Left lobe of liver (tissue), 2 donors: ENCODE measurements at regions not wholly inside any gene's neighbourhood (a gene's known extent, or its start where the extent isn't known, plus 50 kb on each side); places are given as distances from the start of the nearest gene placed in this dataset.
"Not testable (repeated sequence)": the region's sequence is repeated elsewhere in the genome, so short reads cannot be mapped to it uniquely, and the experiment has no call there.

ENCODE experiments used
- ATAC-seq: fragments of 200-7000 bp; cut with Tn5 transposase; one replicate; pipeline ENCODE4 v1.9.1; 2020; ENCODE audit warnings: mild to moderate bottlenecking, moderate library complexity
- DNase-seq: peaks from one replicate; pipeline ENCODE4 v3.0.0-alpha.2; 2020; ENCODE audit warnings: low spot score
- donor health status: DM: no; HTN: no; CAD: no; lungs with moderate emphysema.
- donor health status: DM: no; HTN: yes; CAD: no.

DNA sequence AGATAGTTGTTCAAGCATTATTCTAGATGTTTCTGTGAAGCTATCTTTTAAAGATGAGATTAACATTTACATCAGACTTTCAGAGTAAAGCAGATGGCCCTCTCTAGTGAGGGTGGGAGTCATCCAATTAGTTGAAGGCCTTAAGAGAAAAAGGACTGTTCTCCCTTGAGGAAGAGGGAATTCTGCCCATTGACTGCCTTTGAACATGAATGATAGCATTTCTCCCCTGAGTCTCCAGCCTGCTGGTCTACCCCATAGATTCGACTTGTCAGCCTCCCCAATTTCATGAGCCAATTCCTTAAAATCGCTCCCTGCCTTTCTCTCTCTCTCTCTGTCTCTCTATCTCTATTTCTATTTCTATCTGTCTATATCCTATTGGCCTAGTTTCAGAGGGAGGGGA lies 115.5 kb downstream of the EBLN2 start:
- ATAC-seq (no peak), DNase-seq (no peak)

DNA sequence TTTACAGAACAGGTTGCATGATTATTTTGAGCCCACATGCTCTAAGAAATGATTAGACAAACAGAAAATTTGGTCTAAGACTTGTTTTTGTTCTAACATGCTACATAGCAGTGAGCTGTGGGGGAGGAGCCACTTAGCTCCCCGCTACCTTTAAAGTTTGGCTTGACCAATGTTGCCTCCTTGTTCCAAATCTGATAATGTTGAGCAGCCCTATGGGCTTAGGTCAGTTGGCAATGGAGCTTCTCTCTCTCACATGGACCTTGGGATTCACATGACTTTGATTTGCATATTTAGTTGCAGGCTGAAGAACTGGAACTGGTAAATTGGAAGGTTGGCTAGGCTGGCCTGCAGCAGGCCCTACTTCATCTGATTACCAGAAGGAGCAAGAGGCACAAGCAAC lies 116.4 kb downstream of the EBLN2 start:
- DNase-seq (no peak), ATAC-seq (peak; percentile 52)

DNA sequence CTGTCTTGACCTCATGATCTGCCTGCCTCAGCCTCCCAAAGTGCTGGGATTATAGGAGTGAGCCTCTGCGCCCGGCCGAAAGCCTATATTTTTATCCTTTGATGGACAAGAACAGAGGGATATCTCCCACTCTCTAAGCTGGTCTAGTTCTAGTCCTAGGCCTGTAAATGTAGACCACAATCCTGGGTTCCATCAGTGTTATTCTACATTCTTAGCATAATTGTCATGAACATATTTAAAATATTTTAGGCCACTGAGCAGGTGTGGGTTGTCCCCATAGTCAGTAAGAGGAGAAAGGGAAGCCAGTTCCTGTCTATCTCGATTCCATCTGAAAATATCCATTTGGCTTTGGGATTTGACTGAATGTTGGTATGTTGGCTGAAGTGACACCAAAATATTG lies 118.1 kb downstream of the EBLN2 start:
- no peak for ATAC-seq

DNA sequence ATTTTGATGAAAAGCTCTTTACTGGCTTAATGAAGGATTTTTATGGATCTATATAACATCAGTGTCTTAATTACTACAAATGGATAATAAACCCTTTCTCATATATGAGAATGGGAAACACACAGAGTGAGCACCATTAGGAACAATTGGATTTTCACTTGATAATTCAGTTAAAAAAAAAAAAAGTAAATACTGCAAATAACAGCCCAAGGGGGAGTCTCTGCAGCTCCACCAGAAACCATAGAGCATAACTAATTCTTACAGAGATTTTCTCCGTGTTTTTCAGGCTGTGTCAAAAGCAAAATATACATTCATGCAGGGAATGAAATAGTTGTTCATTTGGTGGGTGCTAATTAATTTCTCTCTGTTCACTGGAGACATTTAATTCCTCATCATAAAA lies 125.3 kb downstream of the EBLN2 start:
- no peak for ATAC-seq
- DNase-seq = no peak

More for the DNA sequence above, 118.1 kb downstream of the EBLN2 start:
- no peak for DNase-seq

DNA sequence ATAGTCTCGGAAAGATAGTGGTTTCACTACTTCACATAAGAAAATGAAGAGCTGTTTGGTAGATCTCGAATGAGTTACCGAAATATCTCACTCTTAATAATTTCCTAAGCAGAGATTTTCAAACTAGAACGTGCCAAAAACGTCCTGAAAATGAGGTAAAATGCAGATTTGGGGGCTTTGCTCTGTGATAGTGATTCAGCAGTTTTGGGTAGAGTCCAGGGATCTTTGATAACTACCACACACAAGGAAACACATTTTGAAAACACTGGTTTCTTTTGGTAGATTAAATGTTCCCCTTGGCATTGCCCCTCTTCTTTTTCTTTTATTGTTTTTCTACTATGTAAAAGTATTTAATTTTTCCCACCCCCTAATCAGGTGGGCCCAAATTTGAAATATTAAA lies 125.9 kb downstream of the EBLN2 start:
- ATAC-seq = no peak
- DNase-seq = no peak

DNA sequence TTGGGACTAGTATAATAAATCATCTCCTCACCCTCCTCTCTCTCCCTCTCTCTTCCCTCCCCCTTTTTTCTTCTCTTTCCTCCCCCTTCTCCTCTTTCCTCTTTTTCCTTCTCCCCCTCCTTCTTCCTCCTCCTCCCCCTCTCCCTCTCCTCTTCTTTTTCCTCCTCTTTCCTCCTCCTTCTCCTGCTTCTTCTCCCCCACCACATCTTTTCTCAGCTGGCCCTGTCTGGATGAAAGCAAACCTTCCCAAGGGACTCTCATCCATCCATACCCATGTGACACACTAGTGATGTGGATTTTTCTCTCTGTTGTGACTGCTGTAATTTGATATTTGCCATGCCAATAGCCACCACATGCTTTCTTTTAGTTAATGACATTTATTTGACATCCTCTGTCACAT lies 127.2 kb downstream of the EBLN2 start:
- no peak for ATAC-seq
- no peak for DNase-seq

DNA sequence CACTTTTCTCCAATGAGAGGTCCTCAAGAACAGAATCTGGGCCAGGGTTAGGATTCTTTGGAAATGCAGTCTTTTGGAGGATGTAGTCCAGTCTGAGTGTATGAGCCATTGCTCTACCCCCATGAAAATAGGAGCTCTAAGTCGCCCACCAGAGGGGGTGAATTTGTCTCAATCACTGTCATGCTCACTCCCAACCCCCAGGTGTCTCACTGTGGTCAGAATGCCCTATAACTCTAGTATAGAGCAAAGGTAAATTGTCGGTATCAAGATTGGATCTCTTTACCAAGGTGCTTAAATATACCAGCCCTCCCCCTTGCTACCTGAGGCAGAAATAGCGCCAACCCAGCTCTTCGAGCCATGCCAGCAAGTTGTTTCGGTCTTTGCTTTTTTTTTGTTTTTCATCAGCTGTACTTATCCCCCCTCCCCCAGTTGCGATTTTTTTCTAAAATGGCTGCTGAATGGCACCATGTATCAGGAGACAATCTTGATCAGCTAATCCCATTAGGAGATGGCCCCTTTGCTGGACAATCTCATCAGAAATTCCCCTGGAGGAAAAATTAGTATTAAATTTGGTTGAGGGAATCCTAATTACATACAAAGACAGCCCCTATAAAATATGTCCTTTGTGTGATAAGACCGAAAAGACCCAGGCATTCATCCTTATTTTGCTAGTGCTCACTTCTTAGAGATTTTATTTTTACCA lies 130.7 kb downstream of the EBLN2 start:
- no peak for DNase-seq

DNA sequence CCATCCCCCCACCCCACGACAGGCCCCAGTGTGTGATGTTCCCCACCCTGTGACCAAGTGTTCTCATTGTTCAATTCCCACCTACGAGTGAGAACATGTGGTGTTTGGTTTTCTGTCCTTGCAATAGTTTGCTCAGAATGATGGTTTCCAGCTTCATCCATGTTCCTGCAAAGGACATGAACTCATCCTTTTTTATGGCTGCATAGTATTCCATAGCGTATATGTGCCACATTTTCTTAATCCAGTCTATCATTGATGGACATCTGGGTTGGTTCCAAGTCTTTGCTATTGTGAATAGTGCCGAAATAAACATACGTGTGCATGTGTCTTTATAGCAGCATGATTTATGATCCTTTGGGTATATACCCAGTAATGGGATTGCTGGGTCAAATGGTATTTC lies 132.5 kb downstream of the EBLN2 start:
- not testable (repeated sequence) for DNase-seq, ATAC-seq

More for the DNA sequence above, 130.7 kb downstream of the EBLN2 start:
- ATAC-seq = no peak

DNA sequence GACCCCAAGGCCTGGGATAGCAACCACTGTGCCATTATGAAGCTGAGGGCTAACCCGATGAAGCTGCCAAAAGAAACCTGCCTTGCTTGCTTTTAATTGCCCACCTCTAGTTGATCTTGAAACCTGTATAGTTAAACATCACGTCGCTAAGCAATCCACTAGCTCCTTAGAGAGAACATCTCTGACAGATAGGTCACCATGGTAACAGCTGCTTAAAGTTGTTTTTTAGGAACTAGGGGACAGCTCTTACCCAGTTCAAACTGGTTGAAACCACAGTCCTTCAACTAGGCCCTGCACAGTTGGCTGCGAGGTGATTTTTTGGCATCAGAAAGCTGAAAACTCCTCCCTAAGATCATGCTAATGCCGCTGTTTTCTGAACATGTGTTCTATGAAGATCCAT lies 135.7 kb downstream of the EBLN2 start:
- DNase-seq (no peak), ATAC-seq (no peak)

DNA sequence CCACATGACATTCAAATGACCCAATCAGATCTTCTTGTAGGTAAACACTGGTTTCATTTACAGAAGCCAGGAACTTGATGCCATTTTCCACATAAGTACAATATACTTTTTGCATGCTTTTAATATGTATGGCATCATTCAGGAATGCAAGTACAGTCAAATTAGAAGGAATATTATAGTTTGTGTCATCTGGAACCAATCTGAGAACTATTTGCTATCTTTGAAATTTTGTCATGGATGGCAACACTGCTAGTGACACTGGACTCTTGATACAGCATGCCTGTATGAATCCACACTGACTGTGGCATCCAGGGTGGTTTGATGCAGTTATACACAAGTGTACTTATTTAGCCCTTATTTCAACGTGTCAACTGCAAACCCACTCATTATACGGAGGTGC lies 141.6 kb downstream of the EBLN2 start:
- DNase-seq (no peak), ATAC-seq (no peak)

DNA sequence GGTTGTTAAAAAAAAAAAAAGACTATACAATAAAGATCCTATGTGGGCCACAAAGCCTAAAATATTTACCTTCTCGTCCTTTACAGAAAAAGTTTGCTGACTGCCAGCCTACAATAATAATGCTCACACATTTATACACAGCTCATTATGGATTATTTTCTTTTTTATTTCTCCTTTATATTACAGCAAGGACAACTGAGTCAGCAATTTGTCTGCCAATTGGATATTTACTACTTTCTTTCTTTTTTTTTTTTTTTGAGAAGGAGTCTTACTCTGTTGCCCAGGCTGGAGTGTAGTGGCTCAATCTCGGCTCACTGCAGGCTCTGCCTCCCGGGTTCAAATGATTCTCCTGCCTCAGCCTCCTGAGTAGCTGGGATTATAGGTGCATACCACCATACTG lies 142.2 kb downstream of the EBLN2 start:
- no peak for ATAC-seq
- no peak for DNase-seq

DNA sequence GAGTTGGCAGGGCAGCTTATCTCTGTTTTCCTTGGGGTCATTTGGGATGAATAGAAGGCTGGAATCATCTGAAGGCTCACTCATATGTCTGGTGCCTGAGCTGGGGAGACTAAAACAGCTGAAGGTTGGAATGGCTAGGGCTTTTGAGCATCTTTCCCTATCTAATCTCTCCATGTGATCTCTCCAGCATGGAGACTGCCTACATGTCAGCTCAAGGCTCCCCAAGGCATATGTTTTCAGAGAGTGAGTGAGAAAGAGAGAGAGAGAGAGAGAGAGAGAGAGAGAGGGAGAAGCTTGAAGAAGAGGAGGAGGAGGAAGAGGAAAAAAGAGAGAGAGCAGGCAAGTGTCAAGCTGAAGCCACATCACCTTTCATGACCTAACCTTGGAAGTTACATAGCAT lies 143.4 kb downstream of the EBLN2 start:
- ATAC-seq (no peak), DNase-seq (no peak)

DNA sequence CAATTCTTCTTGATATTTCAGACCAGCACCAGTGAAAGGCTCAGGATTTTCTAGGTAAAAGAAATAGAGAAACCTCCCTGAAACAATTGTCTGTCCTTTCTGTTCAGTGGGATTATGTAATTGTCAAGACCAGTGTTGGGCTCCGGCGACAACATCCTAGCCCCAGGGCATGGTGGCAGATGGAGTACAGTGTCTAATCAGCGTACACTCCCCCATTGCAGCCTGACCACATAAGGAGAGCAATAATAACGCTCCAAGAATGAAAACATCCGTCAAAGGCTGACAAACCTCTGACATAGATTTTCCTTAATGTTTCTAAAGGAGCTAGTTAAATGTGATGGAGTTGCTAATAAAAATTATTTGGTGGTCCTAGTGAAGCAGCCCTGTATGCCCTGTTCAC lies 144.6 kb downstream of the EBLN2 start:
- ATAC-seq = no peak
- DNase-seq = no peak

DNA sequence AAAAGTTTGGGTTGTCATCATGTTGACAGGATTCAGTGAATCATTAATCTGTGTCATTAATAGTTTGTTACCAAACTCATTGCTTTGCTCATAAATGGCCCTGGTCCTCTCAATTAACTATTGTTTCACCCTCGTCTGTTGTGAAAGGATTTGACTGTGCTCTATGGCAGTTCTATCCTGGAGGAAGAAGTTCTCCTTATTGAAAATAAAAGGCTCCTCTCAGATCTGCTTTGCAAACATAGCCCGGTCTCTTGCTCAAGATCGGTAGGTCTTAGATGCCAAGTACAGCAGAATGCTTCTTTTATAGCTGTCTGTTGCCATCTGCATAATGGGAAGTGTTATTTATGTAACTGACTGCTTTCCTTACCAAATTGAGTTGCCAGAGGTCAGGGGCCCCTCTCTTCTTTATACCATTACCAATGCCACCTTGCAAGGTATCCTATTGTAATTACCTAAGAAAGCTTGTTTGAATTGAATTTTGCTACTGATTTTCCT lies 146.5 kb downstream of the EBLN2 start:
- ATAC-seq = no peak
- no peak for DNase-seq

DNA sequence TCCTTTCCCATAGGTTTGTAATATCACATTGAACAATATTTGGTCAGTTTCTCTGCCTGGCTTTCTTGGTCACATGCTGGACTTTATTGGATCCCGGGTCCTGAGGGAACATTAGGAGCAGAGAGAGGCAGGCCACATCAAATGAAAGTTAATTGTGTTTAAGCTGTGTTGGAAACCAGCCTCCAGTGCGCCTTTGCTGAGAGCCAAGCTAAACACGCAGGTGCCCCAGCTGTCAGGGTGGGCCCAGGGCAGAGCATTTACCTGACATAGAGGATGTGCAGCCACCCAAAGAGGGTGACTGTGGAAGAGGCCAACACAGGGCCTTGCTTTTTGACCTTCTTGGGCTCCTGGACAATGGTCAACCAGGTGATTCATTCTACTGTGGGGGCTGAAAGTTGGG lies 149.3 kb downstream of the EBLN2 start:
- ATAC-seq (no peak), DNase-seq (no peak)

DNA sequence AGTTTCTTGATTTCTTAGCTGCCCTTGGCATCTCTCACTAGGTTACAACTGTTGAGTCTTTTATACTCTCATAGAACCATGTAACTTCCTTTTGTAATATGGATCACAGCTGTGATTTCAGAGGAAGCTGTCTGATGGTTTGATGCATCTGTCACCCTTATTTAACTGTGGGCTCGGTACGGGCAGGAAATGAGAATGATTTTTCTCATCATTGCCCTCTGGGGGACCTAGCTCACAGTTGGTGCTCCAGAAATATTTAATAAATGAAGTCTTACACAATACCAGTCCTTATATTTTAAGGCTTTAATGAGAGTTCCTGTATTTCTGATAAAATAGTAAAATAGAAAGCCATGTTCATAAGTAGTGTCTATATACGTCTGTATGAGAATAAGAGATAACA lies 151.2 kb downstream of the EBLN2 start:
- no peak for ATAC-seq
- no peak for DNase-seq

DNA sequence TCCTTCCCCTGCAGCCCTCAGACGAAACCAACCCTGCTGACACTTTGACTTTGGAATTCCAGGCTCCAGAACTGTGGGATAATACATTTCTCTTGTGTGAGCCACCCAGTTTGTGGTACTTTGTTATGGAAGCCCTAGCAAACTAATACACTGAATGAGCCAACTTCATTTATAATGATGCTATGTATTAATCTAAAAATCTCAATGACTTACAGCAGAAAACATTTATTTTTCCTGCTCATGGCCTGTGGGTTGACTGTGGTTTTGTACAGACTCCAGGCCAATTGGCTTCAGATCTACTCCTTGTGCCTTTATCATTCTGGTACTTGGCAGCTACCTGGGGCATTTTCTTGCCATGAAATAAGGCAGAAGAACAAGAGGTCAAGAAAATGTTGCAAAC lies 152.4 kb downstream of the EBLN2 start:
- DNase-seq = no peak

DNA sequence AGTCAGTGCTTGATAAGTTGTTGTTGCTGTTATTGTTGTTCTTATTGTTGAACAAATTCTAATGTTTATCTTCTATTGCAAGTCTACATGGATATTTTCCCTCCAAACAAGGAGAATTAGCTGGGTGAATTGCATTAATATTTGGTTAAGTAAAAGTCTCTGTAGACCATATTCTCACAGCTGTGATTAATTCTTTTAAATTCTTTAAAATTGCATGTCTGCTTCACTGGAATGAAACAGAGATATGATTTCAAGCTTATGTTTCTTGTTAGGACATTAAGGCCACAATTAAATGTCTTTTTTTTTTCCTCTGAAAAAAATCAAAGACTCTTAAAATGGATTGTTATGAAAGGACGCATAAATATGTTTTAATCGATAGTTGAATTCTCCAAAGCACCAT lies 153.4 kb downstream of the EBLN2 start:
- ATAC-seq (no peak), DNase-seq (no peak)

More for the DNA sequence above, 152.4 kb downstream of the EBLN2 start:
- no peak for ATAC-seq

DNA sequence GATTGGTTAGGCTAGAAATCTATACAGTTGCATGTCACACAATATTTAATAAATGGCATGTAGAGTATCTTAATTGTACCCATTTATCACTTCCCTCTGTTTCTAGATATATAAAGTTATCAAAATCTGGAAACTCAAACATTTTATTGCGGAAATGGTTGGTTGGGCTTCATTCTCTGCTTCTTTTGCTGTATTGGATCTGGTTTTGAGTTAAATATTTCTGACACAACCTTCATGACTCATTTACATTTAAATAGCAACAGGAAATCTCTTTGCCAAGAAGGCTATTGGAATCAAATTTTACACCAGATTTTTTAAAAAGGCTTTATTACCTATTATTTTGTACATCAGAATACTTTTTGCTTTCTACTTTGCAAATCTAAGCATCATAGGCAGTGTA lies 153.8 kb downstream of the EBLN2 start:
- no peak for DNase-seq

DNA sequence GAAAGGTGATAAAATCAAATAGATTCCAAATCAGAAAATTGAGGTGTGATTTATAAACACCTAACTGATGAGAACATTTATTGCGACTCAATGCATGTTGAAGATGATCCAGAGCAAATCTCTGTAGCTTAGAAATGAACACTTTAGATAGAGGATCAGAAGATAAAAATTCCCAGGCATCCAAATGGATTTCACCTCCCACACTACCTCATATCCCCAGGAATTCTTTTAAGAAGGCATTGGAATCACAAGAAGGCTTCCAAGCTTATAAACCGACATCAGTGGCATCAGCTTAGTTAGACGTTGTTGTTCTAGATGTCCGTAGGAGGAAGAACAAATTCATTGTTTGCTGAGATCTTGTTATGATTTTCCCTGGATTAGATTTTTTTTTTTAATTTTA lies 154.4 kb downstream of the EBLN2 start:
- no peak for ATAC-seq

More for the DNA sequence above, 153.8 kb downstream of the EBLN2 start:
- ATAC-seq = no peak

DNA sequence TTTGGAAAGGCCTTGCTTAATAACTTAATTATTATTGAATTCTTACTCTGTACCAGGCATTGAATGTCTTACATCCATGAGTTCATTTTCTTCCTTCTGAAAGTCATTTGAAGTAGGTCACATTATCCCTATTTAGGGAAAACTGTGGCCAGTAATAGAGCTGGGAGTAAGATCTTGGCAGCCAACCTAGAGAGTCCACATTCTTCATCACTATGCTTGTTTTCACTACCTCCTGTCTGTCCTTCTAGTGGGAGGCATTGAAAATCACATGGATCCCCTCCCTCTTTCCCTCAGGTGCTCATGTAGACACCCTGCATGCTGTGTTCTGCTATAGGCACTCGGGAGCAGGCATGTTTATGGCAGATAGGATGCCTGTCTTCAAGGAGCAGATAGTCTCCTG lies 154.9 kb downstream of the EBLN2 start:
- no peak for ATAC-seq

More for the DNA sequence above, 154.4 kb downstream of the EBLN2 start:
- no peak for DNase-seq

DNA sequence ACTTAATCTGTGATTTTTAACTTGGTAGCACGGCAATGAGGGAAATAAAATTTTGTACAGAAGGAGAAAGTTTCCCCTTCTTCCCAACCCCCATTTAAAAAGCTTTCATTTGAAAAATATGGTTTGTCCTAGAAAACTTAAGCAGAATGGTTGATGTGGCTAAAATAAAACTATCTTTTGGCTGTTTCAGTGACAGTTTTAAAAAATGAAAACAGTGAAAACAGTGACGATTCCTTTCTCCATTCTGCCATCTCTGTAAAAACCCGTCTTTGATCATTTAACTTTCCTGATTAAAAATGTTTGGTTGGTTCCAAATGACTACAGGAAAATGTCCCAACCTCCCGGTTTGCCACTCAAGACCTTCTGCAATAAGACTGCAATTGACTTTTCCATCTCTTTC lies 160.7 kb downstream of the EBLN2 start:
- DNase-seq (no peak), ATAC-seq (no peak)

More for the DNA sequence above, 154.9 kb downstream of the EBLN2 start:
- no peak for DNase-seq
